ENCODE measurements at regions not wholly inside any gene's neighbourhood (a gene's known extent, or its start where the extent isn't known, plus 50 kb on each side); places are given as distances from the start of the nearest gene placed in this dataset.

DNA sequence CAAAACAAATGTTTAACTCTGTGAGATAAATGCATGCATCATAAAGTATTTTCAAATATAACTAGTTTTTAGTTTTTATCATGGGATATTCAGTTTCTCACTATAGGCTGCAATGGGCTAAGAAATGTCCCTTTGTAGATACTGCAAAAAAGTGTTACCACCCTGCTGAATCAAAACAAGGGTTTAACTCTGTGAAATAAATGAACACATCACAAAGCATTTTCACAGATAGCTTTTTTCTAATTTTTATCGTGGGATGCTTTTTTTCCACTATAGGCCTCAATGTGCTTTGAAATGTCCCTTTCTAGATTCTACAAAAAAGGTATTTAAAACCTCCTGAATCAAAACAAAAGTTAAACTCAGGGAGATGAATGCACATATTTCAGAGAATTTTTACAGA, 541.1 kb downstream of the KCNJ18 start:
- H4K20me1 ChIP-seq (ENCODE audit: insufficient read depth, low read length) = no peaks in the 10 kb centered on the region
- no peak for ATAC-seq (ENCODE audit: insufficient read depth, low read depth)
- H3K36me3 ChIP-seq (ENCODE audit: insufficient read depth, low read length) = no peaks in the 10 kb centered on the region
- H3K4me3 ChIP-seq (ENCODE audit: low read depth in 1 of 2, low read length in 2 of 2) = no peak overlapping the region
- no peak for TF ChIP-seq EZH2 (IDR thresholded peaks at IDR 0.05; ENCODE audit: borderline replicate concordance, low read depth, low read length, severe bottlenecking)
- TF ChIP-seq, protein P1, sequence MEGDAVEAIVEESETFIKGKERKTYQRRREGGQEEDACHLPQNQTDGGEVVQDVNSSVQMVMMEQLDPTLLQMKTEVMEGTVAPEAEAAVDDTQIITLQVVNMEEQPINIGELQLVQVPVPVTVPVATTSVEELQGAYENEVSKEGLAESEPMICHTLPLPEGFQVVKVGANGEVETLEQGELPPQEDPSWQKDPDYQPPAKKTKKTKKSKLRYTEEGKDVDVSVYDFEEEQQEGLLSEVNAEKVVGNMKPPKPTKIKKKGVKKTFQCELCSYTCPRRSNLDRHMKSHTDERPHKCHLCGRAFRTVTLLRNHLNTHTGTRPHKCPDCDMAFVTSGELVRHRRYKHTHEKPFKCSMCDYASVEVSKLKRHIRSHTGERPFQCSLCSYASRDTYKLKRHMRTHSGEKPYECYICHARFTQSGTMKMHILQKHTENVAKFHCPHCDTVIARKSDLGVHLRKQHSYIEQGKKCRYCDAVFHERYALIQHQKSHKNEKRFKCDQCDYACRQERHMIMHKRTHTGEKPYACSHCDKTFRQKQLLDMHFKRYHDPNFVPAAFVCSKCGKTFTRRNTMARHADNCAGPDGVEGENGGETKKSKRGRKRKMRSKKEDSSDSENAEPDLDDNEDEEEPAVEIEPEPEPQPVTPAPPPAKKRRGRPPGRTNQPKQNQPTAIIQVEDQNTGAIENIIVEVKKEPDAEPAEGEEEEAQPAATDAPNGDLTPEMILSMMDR (IDR thresholded peaks at IDR 0.05; ENCODE audit: borderline replicate concordance, extremely low read depth, low read length, poor library complexity, severe bottlenecking) = no peak
- no peaks in the 10 kb centered on the region for H3K4me1 ChIP-seq (ENCODE audit: insufficient read depth, low read length)
- peaks cover 2% of the 10 kb centered on the region for H3K9me3 ChIP-seq (ENCODE audit: insufficient read depth, low read length, severe bottlenecking)
- H3K27ac ChIP-seq (ENCODE audit: low read length) = no peak overlapping the region
- no peaks in the 10 kb centered on the region for H3K27me3 ChIP-seq (ENCODE audit: insufficient read depth, low read length, poor library complexity)
- H3K4me2 ChIP-seq (ENCODE audit: insufficient read depth, low read length) = no peak overlapping the region
- no peak for DNase-seq
- no peaks in the 10 kb centered on the region for H3K79me2 ChIP-seq (ENCODE audit: insufficient read depth, low read length)
- H2AFZ ChIP-seq (ENCODE audit: low read depth, low read length) = no peak overlapping the region
- no peak overlapping the region for H3K9ac ChIP-seq (ENCODE audit: low read depth, low read length)

DNA sequence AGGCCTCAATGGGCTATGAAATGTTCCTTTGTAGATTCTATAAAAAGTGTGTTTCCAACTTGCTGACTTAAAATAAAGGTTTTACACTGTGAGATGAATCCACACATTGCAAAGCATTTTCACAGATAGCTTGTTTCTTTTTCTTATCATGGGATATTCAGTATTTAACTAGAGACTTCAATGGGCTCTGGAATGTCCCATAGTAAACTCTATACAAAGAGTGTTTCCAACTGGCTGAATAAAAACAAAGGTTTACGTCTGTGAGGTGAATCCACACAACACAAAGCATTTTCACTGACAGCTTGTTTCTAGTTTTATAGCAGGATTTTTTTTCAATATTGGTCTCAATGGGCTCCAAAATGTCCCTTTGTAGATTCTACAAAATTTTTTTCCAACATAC, 550.1 kb downstream of the KCNJ18 start:
- H3K4me3 ChIP-seq (ENCODE audit: low read depth in 1 of 2, low read length in 2 of 2) = no peak overlapping the region
- H3K27me3 ChIP-seq (ENCODE audit: insufficient read depth, low read length, poor library complexity) = no peaks in the 10 kb centered on the region
- H3K9me3 ChIP-seq (ENCODE audit: insufficient read depth, low read length, severe bottlenecking) = no peaks in the 10 kb centered on the region
- no peaks in the 10 kb centered on the region for H3K36me3 ChIP-seq (ENCODE audit: insufficient read depth, low read length)
- DNase-seq (no peak), ATAC-seq (ENCODE audit: insufficient read depth, low read depth) (no peak)
- H3K4me1 ChIP-seq (ENCODE audit: insufficient read depth, low read length) = no peaks in the 10 kb centered on the region
- no peak for TF ChIP-seq EZH2 (IDR thresholded peaks at IDR 0.05; ENCODE audit: borderline replicate concordance, low read depth, low read length, severe bottlenecking)
- TF ChIP-seq, protein P1 (IDR thresholded peaks at IDR 0.05; ENCODE audit: borderline replicate concordance, extremely low read depth, low read length, poor library complexity, severe bottlenecking) = no peak
- no peaks in the 10 kb centered on the region for H3K79me2 ChIP-seq (ENCODE audit: insufficient read depth, low read length)
- no peak overlapping the region for H3K4me2 ChIP-seq (ENCODE audit: insufficient read depth, low read length)
- no peak overlapping the region for H3K27ac ChIP-seq (ENCODE audit: low read length)
- H2AFZ ChIP-seq (ENCODE audit: low read depth, low read length) = no peak overlapping the region
- H3K9ac ChIP-seq (ENCODE audit: low read depth, low read length) = no peak overlapping the region
- no peaks in the 10 kb centered on the region for H4K20me1 ChIP-seq (ENCODE audit: insufficient read depth, low read length)

DNA sequence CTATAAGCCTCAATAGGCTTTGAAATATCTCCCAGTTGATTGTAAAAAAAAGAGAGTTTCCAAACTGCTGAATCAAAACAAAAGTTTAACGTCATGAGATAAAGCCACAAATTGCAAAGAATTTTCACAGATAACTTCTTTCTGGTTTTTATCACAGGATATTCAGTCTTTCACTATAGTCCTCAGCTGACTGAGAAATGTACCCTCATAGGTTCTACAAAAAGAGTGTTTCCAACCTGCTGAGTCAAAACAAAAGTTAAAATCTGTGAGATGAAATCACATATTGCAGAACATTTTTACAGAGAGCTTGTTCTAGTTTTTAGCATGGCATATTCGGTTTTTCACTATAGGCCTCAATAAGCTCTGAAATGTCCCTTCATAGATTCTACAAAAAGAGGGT, 559.2 kb downstream of the KCNJ18 start:
- Histone ChIP-seq H3K27ac (ENCODE audit: low read length) (no peak overlapping the region), H4K20me1 (ENCODE audit: insufficient read depth, low read length) (no peaks in the 10 kb centered on the region), H3K4me1 (ENCODE audit: insufficient read depth, low read length) (no peaks in the 10 kb centered on the region), H3K36me3 (ENCODE audit: insufficient read depth, low read length) (no peaks in the 10 kb centered on the region), H3K9me3 (ENCODE audit: insufficient read depth, low read length, severe bottlenecking) (no peaks in the 10 kb centered on the region), H2AFZ (ENCODE audit: low read depth, low read length) (no peak overlapping the region), H3K4me2 (ENCODE audit: insufficient read depth, low read length) (no peak overlapping the region), H3K4me3 (ENCODE audit: low read depth in 1 of 2, low read length in 2 of 2) (no peak overlapping the region), H3K9ac (ENCODE audit: low read depth, low read length) (no peak overlapping the region), H3K79me2 (ENCODE audit: insufficient read depth, low read length) (no peaks in the 10 kb centered on the region), H3K27me3 (ENCODE audit: insufficient read depth, low read length, poor library complexity) (no peaks in the 10 kb centered on the region)
- DNase-seq (no peak), ATAC-seq (ENCODE audit: insufficient read depth, low read depth) (no peak)
- TF ChIP-seq, protein P1 (IDR thresholded peaks at IDR 0.05; ENCODE audit: borderline replicate concordance, extremely low read depth, low read length, poor library complexity, severe bottlenecking) = no peak
- TF ChIP-seq EZH2 (IDR thresholded peaks at IDR 0.05; ENCODE audit: borderline replicate concordance, low read depth, low read length, severe bottlenecking) = no peak

DNA sequence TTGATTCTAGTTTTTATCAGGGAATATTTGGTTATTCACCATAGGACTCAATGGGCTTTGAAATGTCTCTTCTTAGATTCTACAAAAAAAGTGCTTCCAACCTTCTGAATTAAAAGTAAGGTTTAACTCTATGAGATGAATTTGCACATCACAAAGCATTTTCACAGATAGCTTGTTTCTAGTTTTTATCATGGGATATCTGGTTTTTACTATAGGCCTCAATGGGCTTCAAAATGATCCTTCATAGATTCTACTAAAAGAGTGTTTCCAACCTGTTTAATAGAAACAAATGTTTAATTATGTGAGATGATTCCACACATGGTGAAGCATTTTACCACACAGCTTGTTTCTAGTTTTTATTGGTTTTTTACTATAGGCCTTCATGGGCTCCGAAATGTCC, 560.7 kb downstream of the KCNJ18 start:
- Histone ChIP-seq H3K36me3 (ENCODE audit: insufficient read depth, low read length) (no peaks in the 10 kb centered on the region), H2AFZ (ENCODE audit: low read depth, low read length) (no peak overlapping the region), H3K27me3 (ENCODE audit: insufficient read depth, low read length, poor library complexity) (no peaks in the 10 kb centered on the region), H3K4me2 (ENCODE audit: insufficient read depth, low read length) (no peak overlapping the region), H3K79me2 (ENCODE audit: insufficient read depth, low read length) (no peaks in the 10 kb centered on the region), H3K4me1 (ENCODE audit: insufficient read depth, low read length) (no peaks in the 10 kb centered on the region), H3K4me3 (ENCODE audit: low read depth in 1 of 2, low read length in 2 of 2) (no peak overlapping the region), H3K27ac (ENCODE audit: low read length) (no peak overlapping the region), H4K20me1 (ENCODE audit: insufficient read depth, low read length) (no peaks in the 10 kb centered on the region), H3K9ac (ENCODE audit: low read depth, low read length) (no peak overlapping the region), H3K9me3 (ENCODE audit: insufficient read depth, low read length, severe bottlenecking) (no peaks in the 10 kb centered on the region)
- no peak for TF ChIP-seq EZH2 (IDR thresholded peaks at IDR 0.05; ENCODE audit: borderline replicate concordance, low read depth, low read length, severe bottlenecking)
- TF ChIP-seq, protein P1 (IDR thresholded peaks at IDR 0.05; ENCODE audit: borderline replicate concordance, extremely low read depth, low read length, poor library complexity, severe bottlenecking) = no peak
- ATAC-seq (ENCODE audit: insufficient read depth, low read depth) (no peak), DNase-seq (no peak)
